Mucosa of gallbladder (tissue), 1 donor: ENCODE measurements at regions not wholly inside any gene's neighbourhood (a gene's known extent, or its start where the extent isn't known, plus 50 kb on each side); places are given as distances from the start of the nearest gene placed in this dataset.
"Not testable (repeated sequence)": the region's sequence is repeated elsewhere in the genome, so short reads cannot be mapped to it uniquely, and the experiment has no call there.

ENCODE experiments used
- DNase-seq: peaks from one replicate; pipeline ENCODE4 v3.0.0-alpha.2; 2020; ENCODE audit warnings: low spot score
- donor health status: DM: no; HTN: no; CAD: no.

DNA sequence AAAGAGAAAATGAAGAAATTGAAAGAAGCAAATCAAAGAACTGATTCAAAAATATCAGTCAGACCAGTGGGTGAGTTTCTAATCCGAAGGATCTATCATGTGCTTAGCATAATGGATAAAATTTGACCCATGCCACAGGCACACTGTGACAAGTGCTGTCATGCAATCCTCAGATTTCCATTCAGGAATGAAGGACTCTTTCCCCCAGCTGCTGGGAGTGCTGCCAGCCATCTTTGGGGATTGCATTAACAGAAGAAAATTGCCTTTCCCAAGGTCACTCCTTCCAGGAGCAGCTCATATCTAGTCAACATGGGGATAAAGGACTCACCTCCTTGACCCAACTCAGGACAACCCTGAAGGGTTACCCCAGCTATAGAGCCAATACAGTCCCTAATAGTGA, 316.7 kb upstream of the TBX18 start:
- no peak for DNase-seq

DNA sequence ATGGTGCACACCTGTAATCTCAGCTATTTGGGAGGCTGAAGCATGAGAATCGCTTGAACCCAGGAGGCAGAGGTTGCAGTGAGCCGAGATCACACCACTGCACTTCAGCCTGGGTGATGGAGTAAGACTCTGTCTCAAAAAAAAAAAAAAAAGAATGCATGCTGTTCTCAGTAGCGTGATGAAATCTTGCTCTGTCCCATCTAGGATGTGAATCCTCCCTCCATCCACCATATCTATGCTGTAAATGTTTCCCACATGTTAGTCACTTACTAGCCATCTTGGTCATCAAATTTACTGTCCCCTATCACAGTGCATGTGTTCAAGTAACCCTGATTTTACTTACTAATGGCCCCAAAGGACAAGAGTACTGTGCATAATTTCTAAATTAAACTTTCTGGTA, 315.4 kb upstream of the TBX18 start:
- no peak for DNase-seq

DNA sequence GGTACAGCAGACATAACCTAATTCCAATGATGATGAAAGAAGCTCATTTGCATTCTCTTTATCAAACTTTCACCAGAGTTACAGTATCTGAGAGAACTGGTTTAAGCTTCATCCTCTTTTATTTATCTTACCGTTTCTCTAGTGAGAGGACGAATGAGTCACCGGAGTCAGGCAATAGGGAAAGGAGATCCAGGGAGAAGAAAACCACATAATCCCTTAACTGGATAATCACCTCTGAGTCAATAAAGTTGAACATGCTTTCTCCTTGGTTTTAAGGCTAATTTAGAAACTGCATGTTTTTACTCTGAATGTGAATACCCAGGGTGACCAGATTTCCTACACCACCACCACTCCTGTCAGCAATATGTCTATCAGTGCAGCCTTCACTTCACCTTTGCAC, 313.7 kb upstream of the TBX18 start:
- DNase-seq = no peak

DNA sequence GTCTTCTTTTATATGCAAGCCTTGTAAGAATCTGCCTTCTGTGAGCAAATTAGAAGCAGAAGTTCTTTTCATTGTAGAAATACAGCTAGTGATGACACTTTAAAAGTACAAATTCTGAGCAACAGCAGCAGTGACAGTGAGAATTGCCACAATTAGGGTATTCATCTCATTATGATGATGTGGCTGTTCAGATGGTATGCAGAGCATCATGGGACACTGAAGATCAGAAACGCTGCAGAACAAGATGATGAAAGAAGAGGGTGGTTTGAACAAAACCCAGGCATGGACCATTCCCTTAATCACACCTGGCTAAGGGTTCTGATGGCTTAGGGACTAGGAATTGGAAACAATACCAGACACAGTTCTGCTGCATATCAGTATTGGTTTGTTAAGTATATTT, 312.7 kb upstream of the TBX18 start:
- no peak for DNase-seq

DNA sequence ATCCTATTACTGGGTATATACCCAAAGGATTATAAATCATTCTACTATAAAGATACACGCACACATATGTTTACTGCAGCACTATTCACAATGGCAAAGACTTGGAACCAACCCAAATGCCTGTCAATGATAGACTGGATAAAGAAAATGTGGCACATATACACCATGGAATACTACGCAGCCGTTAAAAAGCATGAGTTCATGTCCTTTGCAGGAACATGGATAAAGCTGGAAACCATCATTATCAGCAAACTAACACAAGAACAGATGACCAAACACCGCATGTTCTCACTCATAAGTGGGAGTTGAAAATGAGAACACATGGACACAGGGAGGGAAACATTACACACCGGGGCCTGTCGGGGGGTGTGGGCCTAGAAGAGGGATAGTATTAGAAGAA, 307.4 kb upstream of the TBX18 start:
- not testable (repeated sequence) for DNase-seq

DNA sequence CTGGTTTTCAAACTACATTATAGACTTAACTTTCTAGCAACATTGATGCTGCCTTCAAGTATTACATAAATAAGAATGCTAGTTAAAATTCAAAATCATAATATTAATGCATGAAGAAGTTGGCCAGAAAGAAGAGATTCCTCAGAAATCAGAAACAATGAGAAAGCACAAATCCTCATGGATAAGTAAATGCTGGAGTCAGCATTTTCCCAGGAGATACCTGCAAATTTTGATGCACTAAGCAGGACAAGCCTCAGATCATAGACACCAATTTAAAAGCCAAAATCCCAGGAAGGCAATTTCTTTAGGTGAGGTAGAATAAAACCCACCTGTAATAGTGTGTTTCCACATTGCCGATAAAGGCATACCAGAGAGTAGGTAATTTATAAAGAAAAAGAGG, 305.2 kb upstream of the TBX18 start:
- DNase-seq = no peak

DNA sequence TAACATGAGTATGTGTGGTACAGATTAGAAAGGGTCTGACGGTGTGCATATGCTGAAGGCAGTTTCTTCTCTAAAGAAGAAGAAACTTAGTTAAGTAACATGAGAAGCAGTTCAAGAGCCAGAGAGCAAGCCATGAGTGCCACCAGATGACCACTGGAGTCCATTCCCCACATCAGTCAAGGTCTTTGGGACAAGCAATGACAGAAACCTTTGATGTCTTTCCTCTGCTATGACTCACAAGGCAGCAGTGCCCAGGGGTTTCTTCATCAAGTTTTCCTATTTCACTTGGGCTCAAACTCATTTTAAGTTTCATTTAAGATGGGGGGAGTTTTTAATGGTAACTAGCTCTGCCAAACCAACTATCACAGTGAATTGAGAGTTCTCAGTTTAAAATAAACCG, 303.8 kb upstream of the TBX18 start:
- no peak for DNase-seq

DNA sequence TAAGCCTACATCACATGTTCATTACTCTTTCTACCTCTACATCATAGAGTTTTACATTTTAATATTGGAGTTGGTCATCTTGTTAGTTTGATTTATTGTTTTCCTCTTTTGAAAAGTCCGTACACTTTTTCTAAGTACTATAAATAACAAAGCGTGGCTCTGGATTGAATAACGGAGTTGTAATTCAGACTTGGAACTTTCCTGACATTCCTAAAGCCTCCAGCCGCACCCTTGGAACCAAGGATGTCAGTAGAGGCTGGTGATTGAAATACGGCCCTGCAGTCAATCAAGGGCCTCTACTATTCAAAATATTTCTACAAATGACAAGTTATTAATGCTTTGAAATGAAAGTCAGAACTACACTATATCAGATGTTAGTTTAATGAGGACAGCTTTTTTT, 301.9 kb upstream of the TBX18 start:
- no peak for DNase-seq

DNA sequence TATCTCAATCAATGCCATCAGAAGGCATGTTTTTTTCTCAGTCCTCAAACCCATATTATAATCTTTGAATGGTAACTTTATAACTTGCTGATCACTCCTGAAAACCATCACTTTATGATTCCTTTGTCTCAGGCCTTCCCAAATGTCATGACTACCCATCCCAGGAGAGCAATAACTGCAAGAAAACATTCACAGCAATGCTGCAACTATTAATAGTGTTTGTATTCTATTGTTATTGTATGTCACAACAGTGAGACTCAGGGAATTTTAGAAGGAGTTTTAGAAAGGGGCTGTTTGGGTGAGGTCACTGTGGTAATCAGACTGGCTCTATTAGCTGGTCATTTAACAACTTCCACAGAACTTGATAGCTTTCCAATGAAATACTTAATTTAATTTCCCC, 301.4 kb upstream of the TBX18 start:
- no peak for DNase-seq

DNA sequence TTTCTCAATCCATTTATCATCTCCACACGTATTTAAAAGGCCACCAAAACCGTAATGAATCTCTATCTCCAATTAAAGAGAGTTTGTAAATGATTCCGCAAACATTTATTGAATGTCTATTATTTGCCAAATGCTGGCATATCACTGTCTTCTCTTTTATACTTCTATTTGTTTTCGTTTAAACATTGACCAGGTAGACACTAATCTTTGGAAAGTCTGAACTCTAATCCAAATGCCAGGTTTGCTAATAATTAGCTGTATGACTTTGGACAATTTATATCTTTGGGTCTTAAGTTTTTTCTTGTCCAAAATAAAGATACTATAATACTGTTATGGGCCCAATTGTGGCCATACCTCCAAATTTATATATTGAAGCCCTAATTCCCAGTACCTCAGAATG, 299.2 kb upstream of the TBX18 start:
- DNase-seq = no peak

DNA sequence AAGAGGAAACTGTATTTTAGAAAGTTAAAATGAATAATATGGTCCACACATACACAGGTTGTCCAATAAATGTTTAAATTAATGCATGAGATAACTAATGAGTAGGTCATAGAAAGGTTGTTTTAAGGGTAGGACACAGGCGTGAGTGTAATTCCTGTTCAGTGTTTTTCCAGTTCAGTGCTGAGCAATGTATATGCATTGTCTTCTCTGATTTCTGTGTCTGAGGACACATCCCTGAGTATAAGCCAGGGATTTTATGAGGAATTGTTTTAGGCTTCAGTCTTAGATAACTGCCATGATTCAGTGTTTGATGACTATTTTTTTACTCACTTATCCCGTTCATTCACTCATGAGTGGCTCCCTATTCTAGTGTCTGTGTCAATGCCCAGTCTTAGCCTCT, 298.5 kb upstream of the TBX18 start:
- DNase-seq = no peak

DNA sequence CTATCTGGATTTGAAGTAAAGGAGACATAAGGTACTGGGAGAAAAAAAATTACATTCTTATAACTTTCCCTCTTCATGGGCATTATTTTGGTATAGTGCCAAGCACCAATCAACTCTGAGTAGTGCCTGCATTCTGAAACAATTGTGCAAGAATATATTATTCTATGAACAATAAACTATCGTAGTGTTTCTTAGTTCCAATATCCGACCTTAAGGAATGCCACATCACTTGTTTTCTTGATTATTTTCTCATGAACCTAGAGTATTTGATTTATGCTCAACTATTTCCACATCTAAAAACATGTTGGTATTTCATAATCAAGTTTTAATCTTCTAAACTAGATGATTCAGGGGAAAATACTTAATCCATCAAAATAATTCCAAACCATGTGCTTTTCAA, 294.4 kb upstream of the TBX18 start:
- DNase-seq = no peak

DNA sequence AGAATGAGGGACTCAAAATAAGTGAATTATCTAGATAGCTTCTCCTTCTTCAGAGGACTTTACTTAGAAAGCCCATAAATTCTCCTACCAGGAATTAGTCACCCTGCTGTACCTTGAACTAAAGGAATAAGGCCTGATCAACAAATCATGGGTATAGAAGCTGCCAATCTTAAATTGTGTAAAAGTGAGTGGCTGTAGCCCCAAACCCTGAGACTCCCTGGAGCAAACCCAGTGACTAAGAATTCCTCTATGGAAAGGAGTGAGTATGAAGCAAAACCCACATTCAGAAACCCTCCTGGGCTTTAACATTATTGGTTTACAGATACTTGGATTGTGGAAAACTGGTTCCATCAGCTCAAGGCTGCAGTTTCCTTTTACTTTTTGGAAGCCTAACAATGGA, 285.8 kb upstream of the TBX18 start:
- no peak for DNase-seq

DNA sequence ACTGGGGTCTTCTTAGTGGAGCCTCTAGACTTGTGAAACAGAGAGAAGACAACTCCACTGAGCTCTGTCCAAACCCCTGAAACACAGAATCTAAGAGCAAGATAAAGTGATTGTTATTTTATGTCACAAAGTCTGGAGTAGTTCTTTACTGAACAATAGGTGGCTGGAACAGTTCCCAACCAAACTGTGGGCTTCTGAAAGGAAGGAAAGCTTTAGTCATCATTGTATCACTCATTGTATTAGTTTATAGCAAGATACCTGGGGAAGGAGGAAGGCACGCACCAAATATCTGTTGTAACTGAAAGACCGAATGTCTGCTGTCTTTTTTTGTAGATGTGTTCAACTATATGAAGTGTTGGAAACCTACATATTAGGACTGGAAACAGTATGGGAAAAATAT, 284.9 kb upstream of the TBX18 start:
- no peak for DNase-seq

DNA sequence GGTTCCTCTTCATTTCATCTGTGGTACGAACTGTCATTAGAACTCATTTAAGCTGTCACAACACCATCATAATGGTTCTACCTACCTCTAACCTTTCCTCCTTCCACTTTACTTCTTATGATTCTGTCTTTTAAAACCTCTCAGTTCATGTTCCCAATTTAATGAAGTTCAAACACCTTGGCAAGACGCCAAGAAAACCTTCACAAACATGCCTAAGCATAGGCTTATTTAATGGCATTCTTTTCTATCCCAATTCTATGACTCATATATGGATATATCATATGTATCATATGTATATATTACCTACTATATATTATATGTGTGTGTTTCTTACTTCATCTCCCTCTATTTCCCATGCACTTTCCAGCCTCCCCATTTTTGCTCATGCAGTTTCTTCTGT, 283.4 kb upstream of the TBX18 start:
- no peak for DNase-seq

DNA sequence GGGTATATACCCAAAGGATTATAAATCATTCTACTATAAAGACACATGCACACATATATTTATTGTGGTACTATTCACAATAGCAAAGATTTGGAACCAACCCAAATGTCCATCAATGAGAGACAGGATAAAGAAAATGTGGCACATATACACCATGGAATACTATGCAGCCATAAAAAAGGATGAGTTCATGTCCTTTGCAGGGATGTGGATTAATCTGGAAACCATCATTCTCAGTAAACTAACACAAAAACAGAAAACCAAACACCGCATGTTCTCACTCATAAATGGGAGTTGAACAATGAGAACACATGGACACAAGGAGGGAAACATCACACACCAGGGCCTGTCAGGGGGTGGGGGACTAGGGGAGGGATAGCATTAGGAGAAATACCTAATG, 281.4 kb upstream of the TBX18 start:
- DNase-seq = not testable (repeated sequence)

DNA sequence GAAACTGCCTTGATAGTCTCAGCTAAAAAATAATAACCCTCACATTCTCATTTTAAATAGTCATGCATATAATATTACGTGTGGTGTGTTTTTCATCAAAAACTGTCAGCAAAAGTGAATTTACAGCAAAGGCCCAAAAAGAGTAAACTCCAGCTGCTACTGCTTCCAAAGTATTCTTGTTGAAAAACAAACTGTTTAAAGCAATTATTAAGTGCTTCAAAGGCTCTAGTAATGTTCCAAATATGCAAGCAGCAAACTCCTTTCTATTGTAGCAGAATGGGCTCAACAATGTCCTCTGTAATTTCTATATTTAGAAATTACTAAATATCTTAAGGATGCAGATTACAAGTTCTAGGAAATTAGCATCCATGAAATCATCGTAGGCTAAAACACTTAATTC, 280.0 kb upstream of the TBX18 start:
- no peak for DNase-seq

DNA sequence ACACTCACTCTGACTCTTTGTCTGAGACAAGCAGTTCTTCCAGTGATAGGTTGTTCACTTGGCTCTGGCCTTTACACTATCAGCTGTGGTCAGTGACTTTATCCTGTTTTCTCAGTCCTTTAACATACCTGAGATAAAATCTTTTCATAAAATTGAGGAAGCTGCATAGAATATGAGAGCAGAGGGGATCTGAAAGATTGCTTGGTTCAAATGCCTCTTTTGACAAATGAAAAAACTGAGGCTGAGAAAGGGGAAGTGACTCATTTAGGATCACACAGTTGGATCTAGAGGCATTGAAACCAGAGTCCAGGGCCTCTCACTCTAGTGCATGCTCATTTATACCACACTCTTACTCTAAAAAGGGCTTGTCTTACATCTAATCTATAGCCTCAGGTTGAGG, 277.0 kb upstream of the TBX18 start:
- DNase-seq = no peak

DNA sequence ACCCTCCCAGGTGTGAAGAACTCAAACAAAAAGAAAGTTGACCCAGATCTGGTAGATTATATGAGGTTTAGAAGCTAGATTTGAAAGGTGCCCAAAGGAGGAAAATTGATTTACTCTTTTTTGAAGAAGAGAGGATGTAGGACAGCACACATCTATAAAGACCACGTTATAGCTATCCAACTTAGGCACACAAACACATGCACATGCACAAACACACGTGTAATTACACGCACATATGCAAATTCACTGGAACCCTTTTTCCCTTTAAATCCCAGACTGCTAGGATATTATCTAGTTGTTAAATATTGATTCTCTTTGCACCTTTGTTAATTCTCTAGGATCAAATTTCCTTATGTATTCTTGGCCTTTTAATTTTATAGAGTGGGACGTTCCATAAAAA, 272.8 kb upstream of the TBX18 start:
- DNase-seq = no peak

DNA sequence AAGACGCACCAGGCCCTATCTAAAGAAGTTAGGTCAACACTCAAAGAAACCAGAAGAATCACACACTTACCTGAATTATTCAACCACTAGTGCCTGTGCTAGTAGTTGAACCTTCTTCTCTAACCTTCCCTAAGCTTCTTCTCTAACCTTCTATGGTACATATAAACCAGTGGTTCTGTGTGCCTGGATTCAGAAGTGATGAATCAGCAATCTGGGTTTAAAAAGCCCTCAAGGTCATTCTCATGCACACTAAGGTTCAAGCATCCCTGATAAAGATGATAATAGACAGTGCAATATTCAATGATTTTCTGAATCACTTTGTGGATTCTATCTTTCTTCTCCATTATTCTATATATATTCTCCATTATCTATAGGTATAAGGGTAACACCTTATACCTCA, 271.4 kb upstream of the TBX18 start:
- no peak for DNase-seq

DNA sequence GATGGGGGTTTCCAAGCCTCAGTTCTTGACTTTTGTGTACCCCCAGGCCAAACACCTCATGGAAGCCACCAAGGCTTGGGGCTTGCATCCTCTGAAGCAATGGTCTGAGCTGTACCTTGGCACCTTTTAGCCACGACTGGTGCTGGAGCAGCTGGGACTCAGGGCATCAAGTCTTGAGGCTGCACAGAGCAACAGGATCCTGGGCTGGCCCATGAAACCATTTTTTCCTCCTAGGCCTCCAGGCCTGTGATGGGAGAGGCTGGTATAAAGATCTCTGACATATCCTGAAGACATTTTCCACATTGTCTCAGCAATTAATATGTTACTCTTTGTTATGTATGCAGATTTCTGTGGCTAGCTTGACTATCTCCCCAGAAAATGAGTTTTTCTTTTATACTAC, 269.1 kb upstream of the TBX18 start:
- DNase-seq = no peak

DNA sequence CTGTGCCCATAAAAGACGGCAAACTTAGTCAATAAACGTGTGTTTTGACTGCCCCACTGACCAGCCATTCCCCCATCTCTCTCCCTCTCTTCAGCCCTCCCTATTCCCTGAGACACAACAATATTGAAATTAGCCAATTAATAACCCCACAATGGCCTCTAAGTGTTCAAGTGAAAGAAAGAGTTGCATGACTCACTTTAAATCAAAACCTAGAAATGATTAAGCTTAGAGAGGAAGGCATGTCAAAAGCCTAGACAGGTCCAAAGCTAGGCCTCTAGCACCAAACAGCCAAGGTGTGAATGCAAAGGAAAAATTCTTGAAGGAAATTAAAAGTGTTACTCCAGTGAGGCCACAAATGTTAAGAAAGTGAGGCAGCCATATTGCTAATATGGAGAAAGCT, 261.6 kb upstream of the TBX18 start:
- DNase-seq = no peak

DNA sequence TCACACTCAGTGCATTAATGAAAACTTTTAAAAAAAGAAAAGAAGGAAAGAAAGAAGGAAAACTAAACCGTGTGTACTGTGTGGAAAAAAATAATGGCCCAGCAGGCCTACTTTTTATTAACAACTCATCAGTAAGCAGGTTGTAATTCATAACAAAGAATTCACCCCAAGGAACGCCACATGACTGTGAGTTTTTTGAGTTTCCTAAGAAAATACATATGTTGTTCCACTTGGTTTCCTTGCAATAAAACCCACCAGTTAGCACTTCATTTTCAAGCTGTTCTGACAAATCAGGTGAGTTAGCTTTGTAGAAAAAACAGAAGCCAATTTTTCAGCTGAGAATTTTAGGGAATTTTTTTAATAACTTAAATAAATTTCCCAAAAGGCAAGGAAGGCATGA, 259.3 kb upstream of the TBX18 start:
- no peak for DNase-seq

DNA sequence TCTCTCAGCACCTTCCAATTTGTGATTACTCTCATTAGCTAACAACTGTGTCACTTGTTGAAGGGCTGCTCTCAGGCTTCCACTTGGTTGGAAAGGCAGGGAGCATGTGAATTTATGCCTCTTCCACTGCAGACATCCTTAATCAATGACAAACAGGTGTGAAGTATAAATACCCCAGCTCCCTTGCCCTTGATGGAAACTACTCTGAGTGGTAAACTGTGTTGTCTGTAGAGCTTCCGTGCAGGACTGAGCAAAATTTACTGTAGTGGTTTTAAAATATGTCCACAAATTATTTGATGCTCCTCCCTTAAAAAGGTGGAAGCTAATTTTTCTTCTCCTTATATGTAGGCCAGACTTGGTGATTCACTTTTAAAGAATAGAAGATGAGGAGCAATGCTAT, 253.0 kb upstream of the TBX18 start:
- DNase-seq = no peak

DNA sequence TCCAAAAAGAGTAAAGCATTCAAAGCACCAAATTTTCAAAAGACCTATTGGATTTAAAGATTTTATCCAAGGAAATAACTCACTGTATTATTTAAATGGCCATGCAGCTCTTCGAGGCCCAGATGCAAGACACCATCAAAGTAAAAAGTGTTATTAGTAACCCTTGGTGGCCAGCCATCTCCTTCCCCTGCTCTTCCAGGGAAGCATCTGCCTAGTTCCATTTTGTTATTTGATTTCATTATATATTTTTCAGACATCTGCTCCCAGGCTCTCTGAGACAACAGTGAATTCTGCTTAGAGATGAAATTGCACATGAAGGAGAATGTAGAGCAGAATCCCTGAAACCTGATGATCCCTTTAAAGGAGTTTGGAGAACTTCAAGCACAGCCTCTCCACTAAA, 252.3 kb upstream of the TBX18 start:
- no peak for DNase-seq
